ENCODE measurements at regions not wholly inside any gene's neighbourhood (a gene's known extent, or its start where the extent isn't known, plus 50 kb on each side); places are given as distances from the start of the nearest gene placed in this dataset.
"Not testable (repeated sequence)": the region's sequence is repeated elsewhere in the genome, so short reads cannot be mapped to it uniquely, and the experiment has no call there.

- Histone ChIP-seq H3F3A (ENCODE audit: insufficient read depth, low read length, poor library complexity, severe bottlenecking) (no peaks in the 10 kb centered on the region), H2AFZ (ENCODE audit: low read depth, low read length) (no peak overlapping the region), H3K27me3 (ENCODE audit: insufficient read depth, low read depth, low read length) (no peaks in the 10 kb centered on the region), H3K27ac (ENCODE audit: low read length) (no peak overlapping the region), H3K79me2 (replicated peaks; ENCODE audit: insufficient read depth, low read length) (no peaks in the 10 kb centered on the region), H3K4me3 (ENCODE audit: low read length) (no peak overlapping the region), H3K9ac (ENCODE audit: low read length) (no peak overlapping the region), H3K9me3 (ENCODE audit: low read length) (peaks cover 9% of the 10 kb centered on the region), H3K9me2 (ENCODE audit: insufficient read depth, low read length) (no peaks in the 10 kb centered on the region), H3K4me2 (ENCODE audit: low read length) (no peak overlapping the region), H4K20me1 (ENCODE audit: insufficient read depth) (no peaks in the 10 kb centered on the region), H3K36me3 (ENCODE audit: insufficient read depth, low read length) (no peaks in the 10 kb centered on the region)
- no peak for TF ChIP-seq POLR2AphosphoS5 (IDR thresholded peaks at IDR 0.05)
- no peak for TF ChIP-seq MXI1 (conservative IDR thresholded peaks at IDR 0.05; ENCODE audit: poor library complexity, severe bottlenecking)
These were observed 924.1 kb downstream of the LRRIQ3 start for GRCh38 chr1:73273886-73274285.

GRCh38 chr1:73245196-73245595 lies 952.8 kb downstream of the LRRIQ3 start:
- not testable (repeated sequence) for H3K79me2 ChIP-seq (replicated peaks; ENCODE audit: insufficient read depth, low read length); H3K27ac ChIP-seq (ENCODE audit: low read length); H3K4me3 ChIP-seq (ENCODE audit: low read length); H2AFZ ChIP-seq (ENCODE audit: low read depth, low read length); H3K9me2 ChIP-seq (ENCODE audit: insufficient read depth, low read length); H3K36me3 ChIP-seq (ENCODE audit: insufficient read depth, low read length); H3K9me3 ChIP-seq (ENCODE audit: low read length); H3K9ac ChIP-seq (ENCODE audit: low read length); H3K4me2 ChIP-seq (ENCODE audit: low read length); H3K27me3 ChIP-seq (ENCODE audit: insufficient read depth, low read depth, low read length); H4K20me1 ChIP-seq (ENCODE audit: insufficient read depth); H3F3A ChIP-seq (ENCODE audit: insufficient read depth, low read length, poor library complexity, severe bottlenecking)

GRCh38 chr1:73218995-73219546 lies 936.7 kb upstream of the NEGR1 start:
- no peaks in the 10 kb centered on the region for H3K79me2 ChIP-seq (replicated peaks; ENCODE audit: insufficient read depth, low read length)
- TF ChIP-seq RAD21 (conservative IDR thresholded peaks at IDR 0.05) (no peak), REST (IDR thresholded peaks at IDR 0.05; ENCODE audit: borderline replicate concordance) (peak; percentile 98), POLR2AphosphoS5 (IDR thresholded peaks at IDR 0.05) (peak; percentile 62), CTCF (IDR thresholded peaks at IDR 0.05; ENCODE audit: poor library complexity, severe bottlenecking) (no peak), EP300 (conservative IDR thresholded peaks at IDR 0.05; ENCODE audit: poor library complexity, severe bottlenecking) (peak; percentile 87), SMC3 (conservative IDR thresholded peaks at IDR 0.05; ENCODE audit: poor library complexity) (no peak), TAF1 (IDR thresholded peaks at IDR 0.05; ENCODE audit: low read depth) (no peak), MXI1 (conservative IDR thresholded peaks at IDR 0.05; ENCODE audit: poor library complexity, severe bottlenecking) (no peak), EZH2 (IDR thresholded peaks at IDR 0.05; ENCODE audit: borderline replicate concordance, insufficient read depth, low read length, poor library complexity, severe bottlenecking) (no peak)
- H3K9ac ChIP-seq (ENCODE audit: low read length): no peak overlapping the region
- no peak overlapping the region for H3K4me2 ChIP-seq (ENCODE audit: low read length)
- H3F3A ChIP-seq (ENCODE audit: insufficient read depth, low read length, poor library complexity, severe bottlenecking): no peaks in the 10 kb centered on the region
- H3K9me3 ChIP-seq (ENCODE audit: low read length): no peaks in the 10 kb centered on the region
- H4K20me1 ChIP-seq (ENCODE audit: insufficient read depth): no peaks in the 10 kb centered on the region
- no peaks in the 10 kb centered on the region for H3K27me3 ChIP-seq (ENCODE audit: insufficient read depth, low read depth, low read length)
- H3K4me3 ChIP-seq (ENCODE audit: low read length): no peak overlapping the region
- H2AFZ ChIP-seq (ENCODE audit: low read depth, low read length): no peak overlapping the region
- H3K27ac ChIP-seq (ENCODE audit: low read length): peak overlapping the region; percentile 53
- H3K9me2 ChIP-seq (ENCODE audit: insufficient read depth, low read length): no peaks in the 10 kb centered on the region
- no peaks in the 10 kb centered on the region for H3K36me3 ChIP-seq (ENCODE audit: insufficient read depth, low read length)
